SH-SY5Y (cell line): ENCODE measurements at regions not wholly inside any gene's neighbourhood (a gene's known extent, or its start where the extent isn't known, plus 50 kb on each side); places are given as distances from the start of the nearest gene placed in this dataset.

Experiments used
- GATA2 ChIP-seq: IDR thresholded peaks from 2 replicates; pipeline ENCODE4 v1.6.1; 2011; ENCODE audit warnings: mild to moderate bottlenecking, low read depth, low read length
- GATA3 ChIP-seq: IDR thresholded peaks from 2 replicates; pipeline ENCODE4 v1.6.1; 2011; ENCODE audit warnings: low read depth, mild to moderate bottlenecking, low read length, moderate library complexity

DNA sequence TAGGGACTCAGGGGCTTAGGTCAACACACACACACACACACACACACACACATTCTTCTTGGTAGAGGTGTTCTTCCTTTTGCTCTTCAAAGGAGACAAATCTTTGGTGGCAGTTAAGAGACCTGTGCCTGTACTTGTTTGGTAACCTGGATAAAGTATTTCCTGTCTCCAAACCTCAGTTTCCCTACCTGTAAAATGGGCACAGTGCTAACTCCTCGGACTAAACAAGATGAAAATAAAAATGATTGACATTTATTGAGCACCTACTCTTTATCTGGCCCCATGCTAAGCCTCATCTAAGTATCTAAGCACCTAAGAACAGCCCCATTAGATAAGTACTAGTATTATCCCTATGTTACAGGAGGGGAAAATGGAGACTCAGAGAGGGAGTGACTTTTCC, 220.8 kb upstream of the MYL2 start:
- TF ChIP-seq GATA2 (no peak), GATA3 (no peak)
